GM19099 (cell line): ENCODE measurements at regions not wholly inside any gene's neighbourhood (a gene's known extent, or its start where the extent isn't known, plus 50 kb on each side); places are given as distances from the start of the nearest gene placed in this dataset.

Experiments
- POLR2A ChIP-seq: IDR thresholded peaks from 3 replicates; pipeline ENCODE4 v1.6.1; 2011; ENCODE audit warnings: low read depth; ENCODE audit not compliant: insufficient read length; ENCODE audit errors: extremely low read depth

GRCh38 chr1:181406989-181407388, 76.3 kb upstream of the CACNA1E start:
- no peak for TF ChIP-seq POLR2A

DNA sequence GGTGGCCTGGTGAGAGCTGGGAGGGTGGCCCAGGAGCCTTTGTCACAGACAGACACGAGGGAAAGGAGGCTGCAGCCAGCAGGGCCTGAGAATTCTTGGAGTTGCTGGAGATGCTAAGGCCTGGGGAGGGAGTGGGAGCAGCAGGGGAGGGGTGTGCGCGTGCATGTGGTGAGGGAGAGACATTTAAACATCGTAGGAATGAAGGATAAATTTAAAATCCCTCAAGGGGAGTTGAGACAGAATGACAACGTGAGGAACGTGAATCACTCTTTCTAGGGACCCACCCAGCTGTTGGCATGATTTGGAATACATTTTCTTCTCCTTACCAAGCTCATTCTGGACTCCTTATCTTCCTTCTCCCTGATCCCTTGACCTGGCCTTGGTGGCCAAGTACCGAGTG, 73.3 kb upstream of the CACNA1E start:
- TF ChIP-seq POLR2A = no peak

- TF ChIP-seq POLR2A = no peak
Measured at GRCh38 chr1:181412746-181413145, 70.6 kb upstream of the CACNA1E start.

GRCh38 chr1:181413195-181413815, 70.0 kb upstream of the CACNA1E start:
- TF ChIP-seq POLR2A = no peak

- no peak for TF ChIP-seq POLR2A
Measured at GRCh38 chr1:181413836-181414235, 69.5 kb upstream of the CACNA1E start.

GRCh38 chr1:181416268-181416860, 67.0 kb upstream of the CACNA1E start:
- TF ChIP-seq POLR2A = no peak

GRCh38 chr1:181417915-181418314, 65.4 kb upstream of the CACNA1E start:
- TF ChIP-seq POLR2A = no peak

- TF ChIP-seq POLR2A = no peak
Measured at GRCh38 chr1:181423301-181423918, 59.9 kb upstream of the CACNA1E start.

DNA sequence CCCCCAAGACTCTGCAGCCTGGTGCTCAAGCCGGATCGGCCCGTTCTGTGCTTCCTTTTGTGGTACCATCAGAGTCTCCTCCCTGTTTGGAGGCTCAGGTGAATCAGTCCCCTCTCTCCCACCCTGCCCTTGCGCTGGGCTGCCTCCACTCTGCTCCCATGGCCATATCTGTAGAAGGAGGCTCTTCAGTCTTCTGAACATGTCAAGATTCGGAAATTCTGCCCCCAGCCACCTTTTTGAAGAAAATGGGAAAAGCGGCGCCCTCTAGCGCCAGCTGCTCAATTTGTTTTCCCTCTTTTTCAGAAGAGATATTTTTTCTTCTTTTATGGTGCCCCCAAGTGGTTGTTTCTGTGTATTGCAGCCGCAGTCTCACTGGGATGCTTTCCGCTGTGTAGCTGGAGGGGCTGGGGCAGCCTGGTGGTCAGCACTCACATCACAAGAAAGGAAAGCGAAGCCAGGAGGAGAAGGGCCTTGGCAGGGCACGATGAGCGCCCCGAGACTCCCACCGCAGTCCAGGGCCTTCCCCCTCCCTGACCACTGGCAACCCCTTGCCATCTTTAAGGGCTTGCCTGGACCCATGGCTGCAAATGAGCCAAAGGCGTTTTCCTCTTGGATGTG, 58.4 kb upstream of the CACNA1E start:
- no peak for TF ChIP-seq POLR2A

DNA sequence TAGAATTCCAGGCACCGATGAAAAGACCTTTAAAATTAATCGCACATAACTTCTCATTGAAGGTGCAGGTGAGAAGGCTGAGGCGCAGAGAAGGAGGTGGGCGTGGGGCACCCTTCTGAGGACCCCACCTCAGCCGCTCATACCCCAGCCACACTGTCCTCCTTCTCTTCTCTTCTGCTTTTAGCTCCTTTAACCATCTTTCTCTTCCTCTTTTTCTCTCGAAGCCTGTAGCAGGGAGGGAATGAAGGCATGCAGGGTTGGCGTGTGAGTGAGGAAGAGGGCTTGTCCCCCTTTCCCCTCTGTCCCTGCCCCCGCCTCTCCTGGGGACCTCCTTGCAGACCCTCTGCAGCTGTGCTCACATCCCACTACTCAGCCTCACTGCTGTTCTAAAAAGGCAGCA, 57.8 kb upstream of the CACNA1E start:
- TF ChIP-seq POLR2A = no peak

- no peak for TF ChIP-seq POLR2A
Measured at GRCh38 chr1:181429462-181429861, 53.9 kb upstream of the CACNA1E start.

DNA sequence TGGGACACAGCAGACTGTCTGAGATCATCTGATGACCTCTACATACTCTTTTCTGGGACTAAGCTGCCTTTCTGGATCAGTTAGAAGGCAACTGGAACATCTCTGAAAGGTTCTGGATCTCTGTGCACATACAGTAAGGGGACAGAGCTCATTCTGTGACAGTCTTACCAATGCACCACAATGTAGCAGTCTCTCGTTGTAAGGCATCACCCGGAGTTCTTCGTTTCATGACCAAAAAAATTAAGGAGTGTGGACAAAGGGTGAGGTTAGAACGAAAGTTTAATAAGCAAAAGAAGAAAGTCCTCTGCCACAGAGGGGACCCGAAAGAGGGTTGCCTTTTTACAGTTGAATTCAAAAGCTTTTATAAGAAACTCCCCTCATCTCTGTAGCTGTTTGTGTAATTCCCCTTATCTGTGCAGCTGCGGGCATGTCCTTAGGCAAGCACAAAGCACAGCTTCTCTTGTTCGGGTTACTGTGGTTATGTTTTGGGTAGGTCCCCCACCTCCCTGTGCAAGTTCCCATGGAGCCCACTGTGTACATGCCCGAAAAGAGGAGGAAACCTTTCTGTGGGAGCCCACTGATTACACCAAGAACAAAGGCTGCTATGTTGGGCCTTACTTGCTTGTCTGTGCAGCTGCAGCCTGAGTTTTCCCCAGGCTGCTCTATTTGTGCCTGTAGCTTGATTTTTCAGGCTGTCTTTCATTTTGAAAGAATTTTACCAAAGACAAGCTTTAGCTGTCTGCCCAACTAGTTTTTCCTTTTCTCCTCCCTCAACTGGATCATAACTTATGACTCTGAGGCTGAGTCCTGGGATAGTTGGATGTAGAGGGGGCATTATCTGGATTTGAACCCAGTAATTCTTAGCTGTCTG, 53.1 kb upstream of the CACNA1E start:
- no peak for TF ChIP-seq POLR2A
